Fibroblast of pulmonary artery (primary cell): ENCODE measurements at regions not wholly inside any gene's neighbourhood (a gene's known extent, or its start where the extent isn't known, plus 50 kb on each side); places are given as distances from the start of the nearest gene placed in this dataset.

Experiments used
- DNase-seq: peaks from one replicate; pipeline ENCODE4 v3.0.0-alpha.2; 2010; ENCODE audit warnings: low read depth
- H3K4me3 ChIP-seq: replicated peaks from 2 replicates; pipeline ENCODE4 v1.5.1; 2011; ENCODE audit warnings: low read depth, mild to moderate bottlenecking, control low read depth, low read length, moderate library complexity
- TF ChIP-seq, protein P1 (sequence below): IDR thresholded peaks from 2 replicates; pipeline ENCODE4 v1.5.1; 2011; ENCODE audit warnings: mild to moderate bottlenecking, control low read depth, low read length, inconsistent platforms; ENCODE audit errors: missing control alignments

DNA sequence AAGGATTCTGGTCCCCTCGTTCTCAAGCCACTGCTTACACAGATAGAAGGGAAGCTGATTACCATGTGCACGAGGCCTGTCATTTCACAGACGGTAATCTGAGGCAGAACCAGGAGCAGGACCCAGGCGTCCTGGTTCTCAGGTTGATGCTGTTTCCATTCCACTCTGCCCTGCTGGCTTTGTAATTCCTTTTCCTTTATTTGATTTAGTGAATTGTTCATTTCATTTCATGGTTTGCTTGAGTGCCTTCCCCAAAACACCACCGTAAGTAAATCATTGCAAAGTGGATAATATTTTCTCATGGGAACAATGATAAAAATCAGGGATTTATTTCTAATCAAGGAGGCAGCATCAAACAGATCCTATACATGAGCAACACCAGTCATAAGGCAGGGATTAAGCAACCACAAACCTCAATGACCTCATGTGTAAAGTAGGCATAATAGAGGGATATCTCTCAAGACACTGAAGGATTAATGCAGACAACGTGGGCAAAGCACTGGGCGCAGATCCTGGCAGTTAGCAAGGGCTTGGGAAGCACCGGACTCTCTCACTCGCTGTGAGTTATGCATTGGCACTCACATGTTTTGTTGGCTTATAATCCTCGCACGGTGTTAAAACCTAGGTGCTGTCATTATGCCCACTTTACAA, 229.5 kb upstream of the FOXQ1 start:
- DNase-seq, result peak; percentile 16
- TF ChIP-seq, protein P1, sequence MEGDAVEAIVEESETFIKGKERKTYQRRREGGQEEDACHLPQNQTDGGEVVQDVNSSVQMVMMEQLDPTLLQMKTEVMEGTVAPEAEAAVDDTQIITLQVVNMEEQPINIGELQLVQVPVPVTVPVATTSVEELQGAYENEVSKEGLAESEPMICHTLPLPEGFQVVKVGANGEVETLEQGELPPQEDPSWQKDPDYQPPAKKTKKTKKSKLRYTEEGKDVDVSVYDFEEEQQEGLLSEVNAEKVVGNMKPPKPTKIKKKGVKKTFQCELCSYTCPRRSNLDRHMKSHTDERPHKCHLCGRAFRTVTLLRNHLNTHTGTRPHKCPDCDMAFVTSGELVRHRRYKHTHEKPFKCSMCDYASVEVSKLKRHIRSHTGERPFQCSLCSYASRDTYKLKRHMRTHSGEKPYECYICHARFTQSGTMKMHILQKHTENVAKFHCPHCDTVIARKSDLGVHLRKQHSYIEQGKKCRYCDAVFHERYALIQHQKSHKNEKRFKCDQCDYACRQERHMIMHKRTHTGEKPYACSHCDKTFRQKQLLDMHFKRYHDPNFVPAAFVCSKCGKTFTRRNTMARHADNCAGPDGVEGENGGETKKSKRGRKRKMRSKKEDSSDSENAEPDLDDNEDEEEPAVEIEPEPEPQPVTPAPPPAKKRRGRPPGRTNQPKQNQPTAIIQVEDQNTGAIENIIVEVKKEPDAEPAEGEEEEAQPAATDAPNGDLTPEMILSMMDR, result no peak

DNA sequence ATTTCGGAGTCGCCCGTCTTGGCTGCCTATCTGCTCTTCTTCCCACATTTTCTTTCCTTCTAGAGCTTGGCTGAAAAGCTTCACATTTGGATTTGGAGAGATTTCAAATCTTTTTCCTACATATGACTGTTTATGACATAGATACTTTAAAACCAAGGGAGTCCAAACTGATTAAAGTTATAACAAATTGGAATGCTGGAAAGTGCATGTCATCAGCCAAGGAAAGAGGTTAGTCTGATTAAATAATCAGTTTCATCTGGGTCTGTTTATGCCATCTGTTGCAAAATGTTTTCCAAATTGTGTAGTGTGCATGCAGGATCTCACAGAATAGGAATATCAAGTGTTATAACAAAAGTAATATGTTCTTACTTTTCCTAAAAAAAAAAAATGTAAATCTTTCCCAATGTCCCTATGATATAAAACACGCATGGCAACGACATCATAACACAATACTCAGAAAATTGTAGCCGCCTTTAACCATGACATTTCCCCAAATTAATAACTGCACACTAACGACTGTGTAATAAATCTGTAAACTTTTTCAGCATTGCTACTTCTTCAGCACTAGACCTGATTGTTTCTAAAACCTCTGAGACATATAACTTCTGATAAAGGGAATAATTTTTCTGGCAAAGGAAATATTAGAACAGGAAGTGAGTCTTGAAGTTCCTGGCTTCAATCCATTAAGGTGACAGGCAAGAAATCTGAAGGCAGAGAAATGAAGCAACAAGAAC, 230.2 kb upstream of the FOXQ1 start:
- no peak overlapping the region for H3K4me3 ChIP-seq
- TF ChIP-seq, protein P1, result no peak
- DNase-seq, result peak; percentile 25

More for the DNA sequence above, 229.5 kb upstream of the FOXQ1 start:
- H3K4me3 ChIP-seq, result no peak overlapping the region

DNA sequence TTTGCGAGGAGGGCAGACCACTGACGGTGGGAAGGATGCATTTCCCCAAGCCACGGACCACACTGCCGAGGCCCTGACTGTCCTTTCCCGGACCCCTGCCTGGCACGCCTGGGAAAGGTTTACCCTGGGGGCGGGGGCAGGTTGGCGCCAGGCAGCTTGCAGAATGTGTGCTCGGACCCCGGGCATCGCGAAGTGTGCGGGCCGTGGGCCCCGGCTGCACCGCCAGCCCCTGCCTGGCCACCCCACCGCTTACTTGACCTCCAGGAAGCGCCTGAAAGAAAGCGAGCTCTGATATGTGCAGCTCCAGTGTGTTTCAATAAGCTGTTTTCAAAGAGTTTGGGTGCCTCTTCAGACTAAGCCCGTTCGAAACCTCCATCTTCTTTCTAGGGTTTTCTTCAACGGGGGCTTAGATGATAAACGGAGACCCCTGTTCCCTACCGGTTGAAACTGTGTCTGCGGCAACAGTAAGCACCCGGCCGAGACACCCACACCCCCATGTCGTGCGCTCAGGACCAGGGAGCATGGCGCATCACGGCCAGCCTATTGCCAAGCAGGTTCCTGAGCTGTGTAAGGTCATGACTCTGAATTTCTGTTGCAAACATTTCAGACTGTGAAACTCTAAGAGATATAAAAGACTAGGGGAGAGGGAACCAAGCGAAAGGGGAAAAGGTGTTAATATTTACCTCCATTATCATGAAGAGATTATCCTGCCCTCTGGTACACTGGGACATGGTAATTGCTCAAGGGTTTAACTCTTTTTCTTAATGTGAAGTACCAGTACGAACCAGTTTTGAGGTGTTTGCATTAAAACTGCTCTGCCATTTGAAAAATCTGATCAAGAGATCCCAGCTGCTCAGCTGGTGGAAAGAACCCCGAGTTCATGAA, 231.2 kb upstream of the FOXQ1 start:
- TF ChIP-seq, protein P1, result no peak
- DNase-seq, result no peak
- no peak overlapping the region for H3K4me3 ChIP-seq

DNA sequence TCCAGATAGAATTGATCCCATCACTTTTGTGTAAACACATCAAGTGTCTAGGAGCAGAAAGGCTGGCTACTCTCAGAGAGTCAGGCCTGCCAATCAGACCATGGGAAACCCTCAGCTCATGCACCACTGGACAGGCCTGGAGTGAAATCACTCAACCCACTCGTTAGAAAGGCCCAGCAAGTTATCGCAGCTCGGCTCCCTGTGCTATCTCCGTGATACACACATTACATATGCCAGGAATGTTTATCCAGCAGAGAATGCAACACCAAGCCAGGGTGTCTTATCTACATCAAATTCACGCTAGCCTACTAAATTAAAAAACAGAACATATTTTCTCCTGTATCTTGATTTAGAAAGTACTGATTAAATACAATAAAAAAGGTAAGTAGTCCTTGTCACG, 232.4 kb upstream of the FOXQ1 start:
- peak; percentile 3 for DNase-seq
- TF ChIP-seq, protein P1, result no peak
- no peak overlapping the region for H3K4me3 ChIP-seq

DNA sequence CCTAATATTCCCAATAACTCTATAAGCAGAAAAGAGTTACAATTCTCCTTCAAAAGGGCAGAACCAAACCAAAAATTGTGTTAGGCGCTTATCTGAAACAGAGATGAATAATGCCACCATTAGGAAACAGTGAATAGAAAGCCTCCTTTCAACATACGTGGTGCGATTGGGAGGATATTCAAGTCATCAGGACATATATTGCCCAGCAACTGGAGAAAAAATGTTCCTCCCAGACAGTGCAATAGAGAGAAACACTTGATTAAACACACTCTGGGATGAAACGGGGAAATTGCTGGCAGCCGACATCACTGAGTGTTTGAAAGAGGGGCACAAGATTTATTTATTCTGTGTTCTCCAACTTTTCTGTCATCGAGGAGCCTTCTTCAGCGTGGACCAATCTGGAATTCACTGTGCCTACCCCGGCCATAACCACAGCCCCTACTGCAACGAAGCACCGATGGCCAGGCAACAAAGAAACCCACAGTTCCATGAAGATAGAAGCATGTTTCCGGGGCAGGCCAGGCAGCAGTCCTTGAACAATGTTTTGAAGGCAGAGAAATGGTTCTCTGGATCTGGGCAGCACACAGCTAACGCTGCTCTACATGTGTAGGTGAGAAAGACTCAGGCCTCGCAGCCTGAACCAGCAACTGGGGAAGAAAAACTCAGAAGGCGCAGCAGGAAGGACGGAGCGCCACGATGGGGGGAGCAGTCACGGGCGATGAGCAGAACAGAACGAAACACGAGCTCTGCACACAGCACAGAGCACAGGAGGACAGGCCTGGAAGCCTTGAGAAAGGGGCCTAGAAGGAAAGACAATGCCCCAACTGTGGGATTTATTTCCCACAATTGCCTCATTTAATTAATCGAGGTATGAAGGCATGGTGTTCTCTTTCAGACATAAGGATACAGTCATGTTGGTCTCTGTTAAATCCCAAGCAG, 234.2 kb upstream of the FOXQ1 start:
- no peak overlapping the region for H3K4me3 ChIP-seq
- DNase-seq, result no peak
- TF ChIP-seq, protein P1, result no peak
